HG02884 (cell line): ENCODE measurements at regions not wholly inside any gene's neighbourhood (a gene's known extent, or its start where the extent isn't known, plus 50 kb on each side); places are given as distances from the start of the nearest gene placed in this dataset.

ENCODE experiments used
- ATAC-seq: cut with Tn5 transposase; IDR thresholded peaks from one replicate; pipeline ENCODE4 v1.9.1; 2021; ENCODE audit warnings: mild to moderate bottlenecking, moderate library complexity; ENCODE audit not compliant: unreplicated experiment

DNA sequence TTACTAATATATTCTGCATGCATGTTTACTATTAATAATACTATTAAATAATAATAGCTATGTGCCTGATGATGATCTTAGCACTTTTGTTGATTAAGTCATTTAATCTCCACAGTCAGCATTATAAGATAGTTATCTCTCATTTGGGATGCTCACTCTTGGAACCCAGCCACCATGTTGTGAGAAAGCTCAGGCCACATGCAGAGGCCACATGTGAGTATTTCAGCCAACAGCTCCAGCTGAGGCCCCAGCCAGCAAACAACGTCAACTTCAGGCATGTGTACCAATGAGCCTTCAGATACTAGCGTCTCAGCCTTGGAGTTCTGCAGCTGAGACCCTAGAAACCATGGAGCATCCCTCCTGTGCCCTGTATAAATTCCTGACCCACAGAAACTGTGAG, 798.1 kb upstream of the LRRC4C start:
- no peak for ATAC-seq

DNA sequence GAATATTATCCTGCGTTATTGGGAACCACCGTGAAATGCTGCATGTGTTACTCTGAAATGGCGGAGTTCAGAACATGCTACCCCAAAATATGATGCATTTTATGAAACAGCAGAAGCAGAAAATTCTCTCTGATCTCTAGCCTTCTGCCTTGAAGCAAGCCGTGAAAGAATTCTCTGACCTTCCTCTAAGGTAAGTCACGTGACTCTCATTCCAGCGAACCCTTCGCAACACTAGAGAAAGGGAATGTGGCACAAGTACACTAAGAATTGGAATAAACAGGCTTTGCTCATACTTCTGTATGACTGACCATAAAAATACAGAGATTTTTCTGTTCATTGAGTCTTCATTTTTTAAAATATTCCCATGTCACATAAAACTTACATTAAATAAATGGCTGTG, 805.6 kb upstream of the LRRC4C start:
- ATAC-seq = no peak

DNA sequence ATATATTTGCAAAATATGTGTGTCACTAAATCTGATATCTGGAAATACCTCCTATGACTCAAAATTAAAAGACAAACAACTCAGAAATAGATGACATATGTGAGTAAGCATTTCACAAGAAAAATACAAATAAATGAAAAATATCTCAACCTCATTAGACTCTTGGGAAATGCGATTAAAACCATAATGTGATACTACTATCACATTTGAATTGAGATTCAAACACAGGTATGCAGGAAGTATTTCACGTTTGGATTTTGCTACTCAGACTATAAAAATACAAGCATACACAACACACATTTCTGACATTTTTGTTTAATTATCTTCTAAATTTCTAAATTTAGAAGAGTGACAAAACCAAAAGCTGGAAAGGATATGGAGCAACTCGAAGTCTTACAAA, 811.9 kb upstream of the LRRC4C start:
- no peak for ATAC-seq

DNA sequence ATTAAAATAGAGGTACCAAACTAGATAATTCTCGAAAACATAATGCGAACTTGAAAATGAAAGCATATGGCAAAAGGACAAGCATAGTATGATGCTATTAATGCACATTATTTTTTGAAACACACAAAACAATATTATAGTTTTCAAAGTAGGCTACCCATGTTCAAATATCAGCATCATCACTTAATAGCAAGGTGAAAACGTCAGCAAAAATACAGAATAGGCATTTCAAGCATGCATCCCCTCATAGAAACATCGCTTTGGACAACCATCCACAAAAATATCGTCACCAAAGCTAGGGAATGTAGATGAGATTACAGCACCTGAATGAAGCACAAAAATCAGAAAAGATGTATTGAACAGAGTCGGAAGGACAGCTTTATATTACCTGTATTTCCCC, 814.5 kb upstream of the LRRC4C start:
- no peak for ATAC-seq

DNA sequence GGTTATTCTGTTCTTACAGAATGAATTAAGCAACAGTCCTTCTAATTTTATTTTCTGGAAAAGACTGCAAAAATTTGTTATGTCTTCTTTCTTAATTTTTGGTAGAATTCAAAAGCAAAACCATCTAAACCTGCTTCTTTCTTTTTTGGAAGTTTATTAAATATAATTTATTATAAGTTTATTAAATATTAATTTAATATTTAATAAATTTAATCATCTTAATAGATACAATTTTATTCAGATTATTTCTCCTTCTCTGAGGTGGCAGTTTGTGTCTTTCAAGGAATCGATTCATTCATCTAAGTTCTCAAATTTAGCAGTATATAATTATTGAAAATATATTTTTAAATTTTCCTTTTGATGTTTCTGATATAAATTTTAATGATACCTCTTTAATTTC, 837.5 kb upstream of the LRRC4C start:
- no peak for ATAC-seq

DNA sequence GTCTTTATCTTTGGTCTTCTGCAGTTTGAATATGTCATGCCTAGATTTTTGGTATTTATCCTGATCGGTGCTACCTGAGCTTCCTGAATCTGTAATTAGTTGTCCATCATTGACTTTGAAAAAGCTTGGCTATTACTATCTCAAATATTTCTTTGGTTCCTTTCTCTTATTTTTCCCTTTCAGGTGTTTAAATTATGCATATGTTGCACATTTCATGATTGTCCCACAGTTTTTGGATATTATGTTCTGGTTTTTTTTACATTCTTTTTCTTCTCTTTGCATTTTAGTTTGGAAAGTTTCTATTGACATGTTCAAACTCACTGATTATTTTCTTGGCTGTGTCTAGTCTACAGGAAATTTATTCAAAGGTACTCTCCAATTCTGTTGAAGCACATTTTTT, 840.3 kb upstream of the LRRC4C start:
- no peak for ATAC-seq

DNA sequence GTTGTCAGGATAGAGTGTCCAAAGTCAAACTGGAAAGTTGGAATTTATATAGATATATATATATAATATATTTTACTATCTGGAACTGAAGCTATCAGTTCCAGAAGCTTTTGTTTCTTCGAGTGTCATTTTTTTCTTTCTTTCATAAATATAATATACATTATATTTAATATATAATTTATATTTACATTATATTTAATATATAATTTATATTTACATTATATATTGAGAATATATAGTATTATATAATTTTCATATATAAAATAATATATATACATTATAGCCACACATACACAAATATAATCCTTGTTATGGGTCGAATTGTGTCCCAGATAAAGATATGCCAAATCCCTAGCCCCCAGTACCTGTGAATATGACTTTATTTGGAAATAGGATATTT, 842.3 kb upstream of the LRRC4C start:
- no peak for ATAC-seq

DNA sequence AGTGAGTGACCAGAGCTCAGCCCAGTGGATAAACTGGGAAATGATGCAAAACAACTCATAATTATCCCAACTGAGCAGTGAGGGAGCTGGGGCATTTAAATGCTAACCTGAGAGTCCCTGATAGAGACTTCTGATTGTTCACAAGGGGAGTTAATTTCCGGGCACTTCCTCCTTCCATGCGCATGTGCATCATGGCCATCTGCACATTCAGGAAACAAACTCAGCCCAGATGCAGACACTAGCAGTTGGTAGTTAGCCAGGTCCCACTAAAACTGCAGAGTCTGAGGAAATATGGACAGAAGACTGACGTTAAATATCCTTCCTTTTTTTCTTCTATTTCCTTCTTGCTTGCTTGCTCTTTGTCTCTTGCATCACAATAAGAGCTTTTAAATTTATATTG, 852.1 kb upstream of the LRRC4C start:
- ATAC-seq = no peak

DNA sequence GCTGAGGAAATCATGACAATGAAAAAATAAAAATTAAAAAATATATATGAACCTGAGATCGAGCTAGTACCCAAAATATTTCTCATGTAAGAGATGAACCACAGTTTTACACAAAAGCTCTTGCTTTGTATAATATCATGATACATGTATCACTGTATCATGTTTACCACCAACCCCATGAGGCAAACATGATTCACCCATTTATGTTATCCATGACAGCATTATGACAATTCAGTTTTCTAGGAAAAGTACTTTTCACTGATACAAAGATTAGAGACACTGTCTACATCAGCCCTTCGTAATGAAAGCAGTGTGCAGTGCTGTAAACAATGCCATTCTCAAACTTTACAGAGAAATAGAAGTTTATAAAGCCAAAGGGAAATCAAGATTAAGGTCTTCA, 852.5 kb upstream of the LRRC4C start:
- ATAC-seq = no peak

DNA sequence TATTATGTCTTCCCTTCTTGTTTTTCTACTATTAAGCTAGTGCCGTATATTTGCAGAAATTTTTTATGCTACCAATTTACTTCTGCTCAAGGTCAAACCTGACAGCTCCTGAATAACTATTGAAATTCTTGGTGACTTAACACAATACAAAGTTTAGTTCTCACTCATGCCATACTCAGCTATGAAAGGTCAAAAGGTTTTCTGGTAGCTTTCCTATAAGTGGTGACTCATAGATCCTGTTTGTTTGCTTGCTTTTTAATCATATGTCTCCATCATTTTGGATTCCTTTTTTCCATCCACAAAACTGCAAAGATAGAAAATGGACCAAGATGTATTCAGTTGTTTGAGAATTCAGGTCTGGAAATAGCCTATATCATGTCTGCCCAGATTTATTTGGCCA, 855.8 kb upstream of the LRRC4C start:
- ATAC-seq = no peak

DNA sequence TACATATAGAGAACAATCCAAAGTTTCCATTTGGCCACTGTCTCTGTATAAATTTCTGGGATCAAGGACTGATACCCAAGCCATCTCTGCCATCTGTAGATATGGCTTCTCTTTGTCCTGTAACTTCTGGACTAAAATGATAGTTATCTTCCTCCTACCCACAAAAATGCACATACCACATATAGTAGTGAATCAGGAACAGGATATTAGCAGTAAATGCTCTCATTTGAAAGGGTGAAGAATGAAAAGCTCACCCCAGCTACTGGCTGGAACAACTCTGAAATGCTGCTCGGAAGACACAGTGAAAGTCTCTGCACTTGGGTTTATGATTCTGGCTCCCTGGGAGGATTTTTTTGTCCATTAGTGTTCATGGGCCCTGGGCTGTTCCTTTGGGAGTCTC, 856.4 kb upstream of the LRRC4C start:
- no peak for ATAC-seq

DNA sequence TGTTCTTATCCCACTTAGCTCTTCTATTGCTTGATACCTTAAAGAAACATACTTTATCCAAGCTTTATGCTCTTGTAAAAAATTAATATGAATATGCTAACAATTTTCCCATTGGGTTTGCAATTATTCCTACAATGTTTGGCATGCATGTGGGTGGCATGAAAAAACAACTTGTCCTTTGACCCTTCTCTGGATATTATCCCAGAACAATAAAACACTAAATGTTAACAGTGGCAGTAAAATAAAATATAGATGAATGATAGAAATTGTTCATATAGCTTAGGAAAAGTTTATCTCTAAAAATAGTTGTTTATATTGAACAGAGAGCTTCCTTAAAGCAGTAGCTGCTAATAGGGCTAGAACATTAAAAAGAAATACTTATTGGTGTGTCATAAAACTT, 860.5 kb upstream of the LRRC4C start:
- ATAC-seq = no peak

DNA sequence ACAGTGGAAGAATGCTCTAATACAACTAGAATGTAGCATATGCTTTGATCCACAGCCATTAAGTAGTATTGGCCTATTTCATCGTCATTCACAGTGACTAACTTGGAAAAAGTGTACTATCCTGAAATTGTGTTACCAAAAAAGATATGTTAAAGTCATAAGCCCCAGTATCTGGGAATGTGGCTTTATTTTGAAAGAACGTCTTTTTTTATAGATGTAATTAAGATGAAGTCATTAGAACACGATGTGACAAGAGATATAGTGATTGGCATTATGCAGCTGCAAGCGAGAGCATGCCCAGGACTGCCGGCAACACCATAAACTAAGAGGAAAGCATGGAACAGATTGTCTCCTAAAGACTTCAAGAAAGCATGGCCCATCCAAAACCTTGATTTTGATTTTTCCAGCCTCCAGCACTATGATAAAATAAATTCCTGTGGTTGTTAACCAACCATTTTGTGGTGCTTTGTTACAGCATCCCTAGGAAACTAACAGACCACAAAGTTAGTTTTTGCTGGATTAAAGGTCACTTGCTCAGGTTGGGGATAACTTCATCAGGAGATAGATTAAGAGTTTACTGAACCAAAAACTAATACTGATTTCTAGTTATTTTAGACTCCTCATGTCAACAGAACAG, 870.6 kb upstream of the LRRC4C start:
- no peak for ATAC-seq

DNA sequence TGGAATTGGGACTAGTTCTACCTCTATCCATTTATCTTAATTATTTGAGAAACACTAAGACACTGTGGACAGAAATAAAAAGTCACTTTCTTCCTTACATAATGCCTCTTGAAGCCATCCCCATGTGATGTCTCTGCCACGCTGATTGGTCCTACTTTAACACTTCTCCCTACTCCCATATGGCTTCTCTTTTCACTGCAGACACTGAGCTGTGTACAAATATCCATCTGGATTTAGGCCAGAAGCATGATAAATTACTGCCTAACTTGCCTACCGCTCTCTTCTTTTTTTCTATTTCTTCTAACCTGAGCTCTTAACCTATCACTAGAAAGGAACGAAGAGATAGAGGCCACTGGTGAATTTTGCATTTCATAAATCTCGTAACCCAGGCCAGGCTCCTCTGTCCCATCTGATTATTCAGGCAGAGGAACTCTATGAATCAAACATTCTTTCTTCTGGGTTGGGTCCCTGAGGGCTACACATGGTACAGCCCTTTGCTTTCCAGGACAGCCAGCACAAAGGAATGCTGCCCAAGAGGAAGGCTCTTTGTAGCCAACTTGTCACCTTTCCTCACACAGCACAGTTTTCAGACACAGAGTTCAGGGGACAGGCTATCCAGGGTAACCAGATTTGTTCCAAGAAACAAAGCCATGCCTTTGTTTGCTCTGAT, 878.5 kb upstream of the LRRC4C start:
- no peak for ATAC-seq

DNA sequence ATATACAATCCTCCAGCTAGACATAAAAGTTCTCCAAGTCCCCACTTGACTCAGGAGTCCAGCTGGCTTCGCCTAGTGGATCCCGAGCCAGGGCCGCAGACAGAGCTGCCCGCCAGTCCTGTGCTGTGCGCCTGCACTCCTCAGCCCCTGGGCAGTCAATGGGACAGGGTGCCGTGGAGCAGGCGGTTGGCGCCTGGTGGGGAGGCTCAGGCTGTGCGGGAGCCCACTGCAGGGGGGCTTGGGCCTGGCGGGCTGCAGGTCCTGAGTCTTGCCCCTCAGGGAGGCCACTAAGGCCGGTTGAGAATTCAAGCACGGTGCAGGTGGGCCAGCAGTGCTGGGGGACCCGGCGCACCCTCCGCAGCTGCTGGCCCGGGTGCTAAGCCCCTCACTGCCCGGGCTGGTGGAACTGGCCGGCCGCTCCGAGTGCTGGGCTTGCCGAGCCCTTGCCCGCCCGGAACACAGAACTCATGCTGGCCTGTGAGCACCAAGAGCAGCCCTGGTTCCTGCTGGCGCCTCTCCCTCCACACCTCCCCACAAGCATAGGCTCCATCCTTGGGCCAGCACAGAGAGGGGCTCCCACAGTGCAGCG, 884.8 kb upstream of the LRRC4C start:
- ATAC-seq = no peak

DNA sequence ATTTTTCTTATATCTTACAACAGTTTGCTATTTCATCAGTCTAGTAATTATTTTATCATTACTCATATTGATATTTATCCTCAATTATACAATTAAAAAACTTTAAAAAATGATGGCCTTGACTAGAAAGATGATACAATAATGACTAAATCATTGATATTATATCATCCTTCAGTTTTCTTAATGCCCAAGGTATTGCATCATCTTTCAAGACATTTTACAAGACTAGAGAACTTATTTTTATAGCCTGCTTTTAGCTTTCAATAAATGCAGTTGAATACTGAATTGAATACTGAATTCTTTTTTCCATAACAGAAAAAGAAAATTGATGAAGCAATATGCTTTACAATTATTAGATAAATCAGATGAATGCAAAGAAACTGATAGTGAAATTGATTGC, 886.5 kb upstream of the LRRC4C start:
- ATAC-seq = no peak

DNA sequence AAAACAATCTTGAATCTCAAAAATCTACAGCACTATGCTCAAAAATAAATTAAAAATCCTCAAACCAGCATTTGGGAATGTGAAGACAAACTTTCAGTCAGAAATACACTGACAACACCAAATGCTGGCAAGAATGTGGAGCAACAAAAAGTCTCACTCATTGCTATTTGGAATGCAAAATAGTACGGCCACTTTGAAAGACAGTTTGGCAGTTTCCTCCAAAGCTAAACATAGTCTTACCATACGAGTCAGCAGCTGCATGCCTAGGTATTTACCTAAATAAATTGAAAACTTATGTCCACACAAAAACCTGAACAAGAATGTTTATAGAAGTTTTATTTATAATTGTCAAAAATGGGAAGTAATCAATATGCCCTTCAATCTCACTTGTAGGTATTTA, 904.2 kb upstream of the LRRC4C start:
- ATAC-seq = no peak

DNA sequence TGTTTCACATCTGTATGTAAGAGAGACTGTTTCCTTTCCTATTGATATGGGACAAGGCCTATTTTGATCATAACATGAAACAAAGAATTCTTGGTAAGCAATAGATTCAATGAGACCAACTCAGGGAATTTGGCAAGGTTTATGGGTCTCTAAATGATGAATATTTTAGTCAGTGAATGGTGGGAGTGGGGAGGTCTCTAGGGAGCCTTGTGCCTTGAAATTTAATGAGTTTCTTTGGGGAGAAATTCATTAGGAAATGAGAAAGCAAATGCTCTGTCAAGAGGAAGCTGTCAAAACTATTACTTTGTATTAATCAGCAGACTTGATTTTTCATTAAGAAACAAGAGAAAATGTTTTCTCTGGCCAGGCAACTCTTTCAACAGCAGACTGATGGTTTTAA, 921.7 kb upstream of the API5 start:
- no peak for ATAC-seq

DNA sequence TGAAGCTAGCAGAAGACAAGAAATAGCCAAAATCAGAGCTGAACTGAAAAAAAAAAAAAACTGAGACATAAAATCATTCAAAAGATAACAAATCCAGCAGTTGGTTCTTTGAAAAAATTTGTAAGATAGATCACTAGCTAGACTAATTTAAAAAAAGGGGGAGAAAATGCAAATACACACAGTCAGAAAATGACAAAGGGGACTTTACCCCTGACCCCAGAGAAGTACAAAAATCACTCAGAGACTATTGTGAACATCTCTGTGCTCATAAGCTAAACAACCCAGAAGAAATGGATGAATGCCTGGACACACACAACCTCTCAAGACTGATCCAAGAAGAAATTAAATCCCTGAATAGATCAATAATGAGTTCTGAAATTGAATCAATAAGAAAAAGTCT, 914.3 kb upstream of the API5 start:
- ATAC-seq = no peak

DNA sequence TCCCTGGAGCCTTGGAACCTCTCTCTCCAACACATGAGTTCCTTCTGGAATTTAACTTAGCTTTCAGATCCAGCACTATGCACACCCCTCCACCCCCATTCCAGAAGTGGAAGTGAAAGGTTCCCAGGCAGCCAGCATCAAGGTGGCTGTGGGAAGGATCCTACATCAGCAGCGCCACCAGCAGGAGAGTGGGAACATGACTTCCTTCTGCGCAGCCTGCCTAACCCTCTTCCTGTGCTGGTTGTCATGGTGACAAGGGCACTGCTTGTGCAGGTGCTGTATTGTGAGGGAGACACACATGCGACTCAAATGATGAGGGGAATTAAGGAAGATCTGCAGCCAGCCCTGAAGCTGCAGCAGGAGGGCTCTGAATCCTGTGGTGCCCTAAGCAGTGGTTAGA, 904.5 kb upstream of the API5 start:
- ATAC-seq = no peak

DNA sequence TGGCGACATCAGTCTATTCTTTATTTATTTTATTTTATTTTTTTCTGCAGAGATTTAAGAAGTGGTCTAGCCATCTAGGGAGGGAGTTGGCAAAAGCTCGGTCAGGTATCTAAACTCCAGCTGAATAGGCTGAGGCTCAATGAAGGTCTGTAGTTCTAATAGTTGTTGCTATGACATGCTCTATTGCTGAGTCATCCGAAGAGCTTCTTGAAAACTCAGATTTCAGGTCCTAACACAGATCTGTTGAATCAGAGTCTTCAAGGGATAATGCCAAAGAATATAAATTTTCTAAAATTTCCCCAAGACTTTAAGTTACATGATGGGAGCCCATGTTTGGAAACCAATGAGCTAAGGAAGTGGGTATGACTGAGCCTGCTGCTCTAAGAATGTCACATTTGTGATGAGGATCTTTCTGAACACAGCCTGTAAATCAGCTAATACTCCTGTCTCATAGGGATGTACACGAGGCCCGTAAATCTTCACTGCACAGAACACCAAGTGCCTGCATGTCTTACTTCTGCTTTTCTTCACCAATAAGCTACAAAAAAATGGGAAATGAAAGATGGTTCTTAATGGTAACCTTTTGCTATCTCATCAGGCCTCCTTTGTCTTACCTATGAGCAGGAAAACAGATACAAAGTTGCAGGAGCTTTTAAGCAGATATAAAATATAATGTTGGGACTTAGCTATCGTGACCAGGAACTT, 901.4 kb upstream of the API5 start:
- no peak for ATAC-seq

DNA sequence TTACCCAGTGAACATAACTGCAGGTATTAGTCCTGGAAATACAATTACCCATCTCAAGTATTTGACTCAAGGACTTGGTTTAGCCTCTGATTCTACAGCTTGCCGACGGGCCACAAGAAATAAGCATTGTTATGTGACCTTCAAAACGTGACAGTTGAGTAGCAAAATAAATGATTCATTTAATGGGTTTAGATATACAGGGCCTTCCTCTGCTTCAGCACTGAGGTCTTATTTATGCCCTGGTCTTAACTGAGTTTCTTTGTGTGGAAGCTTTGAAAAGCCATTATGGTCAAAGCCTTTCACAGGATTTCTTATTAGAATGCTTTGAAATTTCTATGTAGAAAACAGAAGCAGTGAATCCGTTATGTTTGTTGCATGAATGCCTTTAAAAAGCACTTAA, 899.2 kb upstream of the API5 start:
- no peak for ATAC-seq
